GM23248 (cell line): ENCODE measurements at regions not wholly inside any gene's neighbourhood (a gene's known extent, or its start where the extent isn't known, plus 50 kb on each side); places are given as distances from the start of the nearest gene placed in this dataset.
A peak's percentile ranks its signal among the peaks of the same experiment; 100 is the strongest.

Experiments used
- DNase-seq: peaks from one replicate; pipeline ENCODE4 v3.0.0-alpha.2; 2015
- H2AFZ ChIP-seq: fragments of 200-600 bp; sonication (generic); 2 replicates; pipeline ENCODE4 v1.6.1; 2016; ENCODE audit warnings: antibody characterized with exemption
- H3F3A ChIP-seq: fragments of 200-600 bp; sonication (generic); 2 replicates; pipeline ENCODE4 v1.6.1; 2016; ENCODE audit warnings: mild to moderate bottlenecking, antibody characterized with exemption, mixed run types; ENCODE audit not compliant: insufficient read depth
- H3K27ac ChIP-seq: fragments of 200-600 bp; sonication (generic); 2 replicates; pipeline ENCODE4 v1.5.1; 2016; ENCODE audit warnings: mild to moderate bottlenecking
- H3K27me3 ChIP-seq: fragments of 200-600 bp; sonication (generic); replicated peaks from 2 replicates; pipeline ENCODE4 v1.6.1; 2016; ENCODE audit warnings: mild to moderate bottlenecking; ENCODE audit not compliant: insufficient read depth
- H3K36me3 ChIP-seq: fragments of 200-600 bp; sonication (generic); 2 replicates; pipeline ENCODE4 v1.6.1; 2016; ENCODE audit warnings: low read depth, mild to moderate bottlenecking
- H3K4me1 ChIP-seq: fragments of 200-600 bp; sonication (generic); 2 replicates; pipeline ENCODE4 v1.6.1; 2016; ENCODE audit warnings: mild to moderate bottlenecking; ENCODE audit not compliant: insufficient read depth
- H3K4me2 ChIP-seq: fragments of 200-600 bp; sonication (generic); one replicate; pipeline ENCODE4 v1.6.1; 2016; ENCODE audit warnings: mild to moderate bottlenecking; ENCODE audit not compliant: unreplicated experiment
- H3K4me3 ChIP-seq: fragments of 200-600 bp; sonication (generic); 2 replicates; pipeline ENCODE4 v1.5.1; 2016; ENCODE audit warnings: mild to moderate bottlenecking
- H3K79me2 ChIP-seq: fragments of 200-600 bp; sonication (generic); 2 replicates; pipeline ENCODE4 v1.6.1; 2016; ENCODE audit warnings: mild to moderate bottlenecking; ENCODE audit not compliant: insufficient read depth
- H3K9ac ChIP-seq: fragments of 200-600 bp; sonication (generic); 2 replicates; pipeline ENCODE4 v1.6.1; 2016; ENCODE audit warnings: mild to moderate bottlenecking
- H3K9me2 ChIP-seq: fragments of 200-600 bp; sonication (generic); 2 replicates; pipeline ENCODE4 v1.6.1; 2016; ENCODE audit warnings: mixed run types, mild to moderate bottlenecking, moderate library complexity; ENCODE audit not compliant: insufficient read depth
- H3K9me3 ChIP-seq: fragments of 200-600 bp; sonication (generic); one replicate; pipeline ENCODE4 v1.6.1; 2017; ENCODE audit warnings: low read depth
- H4K20me1 ChIP-seq: fragments of 200-600 bp; sonication (generic); 2 replicates; pipeline ENCODE4 v1.6.0; 2016; ENCODE audit not compliant: insufficient read depth
- EZH2 ChIP-seq: fragments of 200-600 bp; sonication (generic); IDR thresholded peaks from 2 replicates; pipeline ENCODE4 v1.6.1; 2018; ENCODE audit warnings: antibody characterized with exemption, mild to moderate bottlenecking; ENCODE audit not compliant: insufficient read depth, poor library complexity, severe bottlenecking
- EZH2phosphoT487 ChIP-seq: fragments of 200-600 bp; sonication (generic); IDR thresholded peaks from 2 replicates; pipeline ENCODE4 v1.6.1; 2018; ENCODE audit warnings: antibody characterized with exemption, moderate library complexity, mild to moderate bottlenecking, low read depth; ENCODE audit not compliant: insufficient read depth
- WGBS, 2 experiments: methylation state at CpG; one replicate each; pipeline ENCODE4 v1.1.6; 2015 to 2017; ENCODE audit warnings: low lambda C conversion rate in 2 of 2, low coverage in 1 of 2; ENCODE audit errors: missing lambda C conversion rate in 2 of 2; 5-methylcytosine and 5-hydroxymethylcytosine counted together
- in situ Hi-C: fragments of 300-500 bp; cut with MboI; formaldehyde crosslinking; loops from 2 replicates; pipeline ENCODE4 v1.15.0; 2020

GRCh38 chr2:223674998-223675609, 72.9 kb upstream of the SCG2 start:
- 92 to 94% methylated on average over 5 of the region's 5 CpGs for WGBS, 2 experiments
- no peaks in the 10 kb centered on the region for H3K79me2 ChIP-seq
- in situ Hi-C loops = no loop called here
- TF ChIP-seq EZH2phosphoT487 (no peak), EZH2 (no peak)
- no peaks in the 10 kb centered on the region for H4K20me1 ChIP-seq
- H3K4me2 ChIP-seq = no peak overlapping the region
- H3F3A ChIP-seq = no peaks in the 10 kb centered on the region
- no peaks in the 10 kb centered on the region for H3K36me3 ChIP-seq
- no peaks in the 10 kb centered on the region for H3K9me3 ChIP-seq
- no peaks in the 10 kb centered on the region for H3K27me3 ChIP-seq
- H3K27ac ChIP-seq = no peak overlapping the region
- H3K9me2 ChIP-seq = no peaks in the 10 kb centered on the region
- H3K4me3 ChIP-seq = no peak overlapping the region
- peak; percentile 41 for DNase-seq
- H3K9ac ChIP-seq = no peak overlapping the region
- H2AFZ ChIP-seq = no peak overlapping the region
- H3K4me1 ChIP-seq = no peaks in the 10 kb centered on the region

- no peaks in the 10 kb centered on the region for H4K20me1 ChIP-seq
- H3K36me3 ChIP-seq = no peaks in the 10 kb centered on the region
- no peak overlapping the region for H2AFZ ChIP-seq
- H3K9me2 ChIP-seq = no peaks in the 10 kb centered on the region
- H3K4me1 ChIP-seq = peaks cover 8% of the 10 kb centered on the region; the same call in 1 of the 2 replicates
- no peaks in the 10 kb centered on the region for H3F3A ChIP-seq
- H3K4me3 ChIP-seq = no peak overlapping the region
- H3K27me3 ChIP-seq = no peaks in the 10 kb centered on the region
- no peak overlapping the region for H3K9ac ChIP-seq
- no peak overlapping the region for H3K27ac ChIP-seq
- H3K9me3 ChIP-seq = no peaks in the 10 kb centered on the region
- in situ Hi-C loops = no loop called here
- no peak overlapping the region for H3K4me2 ChIP-seq
- TF ChIP-seq EZH2phosphoT487 (no peak), EZH2 (no peak)
- DNase-seq = peak; percentile 54
- no peaks in the 10 kb centered on the region for H3K79me2 ChIP-seq
- WGBS, 2 experiments = 81 to 85% methylated on average over 8 of the region's 8 CpGs
These were observed 67.5 kb upstream of the SCG2 start for GRCh38 chr2:223669453-223670225.

DNA sequence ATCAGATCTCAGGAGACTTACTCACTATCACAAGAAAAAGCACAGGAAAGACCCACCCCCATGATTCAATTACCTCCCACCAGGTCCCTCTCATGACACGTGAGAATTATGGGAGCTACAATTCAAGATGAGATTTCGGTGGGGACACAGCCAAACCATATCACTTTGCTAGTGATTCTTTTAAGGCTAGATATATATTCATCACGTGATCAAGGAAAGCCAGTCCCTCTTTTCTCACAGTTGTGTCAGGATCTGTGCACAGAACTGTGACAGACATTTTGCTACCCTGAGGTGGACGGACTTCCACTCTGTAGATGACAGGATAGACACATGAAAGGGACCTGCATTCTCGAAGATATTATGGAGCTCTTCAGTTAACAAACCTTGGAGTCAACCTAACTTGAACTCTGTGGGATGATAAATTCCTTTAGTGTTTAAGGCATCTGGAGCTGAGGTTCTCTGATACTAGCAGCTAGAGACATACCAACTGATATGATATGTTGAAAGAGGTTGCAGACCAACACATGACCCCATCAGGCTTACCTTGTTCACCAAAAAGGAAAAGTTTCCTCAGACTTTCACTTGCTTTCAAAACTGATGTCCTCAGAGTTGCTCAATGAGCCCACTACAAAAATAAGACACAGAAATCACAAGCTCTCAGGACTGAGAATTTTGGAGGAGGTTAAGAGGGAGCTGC, 66.3 kb upstream of the SCG2 start:
- no peaks in the 10 kb centered on the region for H3K36me3 ChIP-seq
- TF ChIP-seq EZH2phosphoT487 = no peak
- no peak for TF ChIP-seq EZH2
- no peak overlapping the region for H3K4me3 ChIP-seq
- 48 to 54% methylated on average over 5 of the region's 5 CpGs for WGBS, 2 experiments
- peak; percentile 25 for DNase-seq
- no peak overlapping the region for H3K9ac ChIP-seq
- no peaks in the 10 kb centered on the region for H3K9me2 ChIP-seq
- no peaks in the 10 kb centered on the region for H3F3A ChIP-seq
- H3K27me3 ChIP-seq = no peaks in the 10 kb centered on the region
- no peak overlapping the region for H3K4me2 ChIP-seq
- H2AFZ ChIP-seq = 0 out of 2 replicates have a peak overlapping the region, but pooled peaks have one; percentile 29
- no peaks in the 10 kb centered on the region for H3K79me2 ChIP-seq
- H3K4me1 ChIP-seq = peaks cover 8% of the 10 kb centered on the region; the same call in 1 of the 2 replicates
- no peaks in the 10 kb centered on the region for H3K9me3 ChIP-seq
- H4K20me1 ChIP-seq = no peaks in the 10 kb centered on the region
- in situ Hi-C loops = no loop called here
- no peak overlapping the region for H3K27ac ChIP-seq

DNA sequence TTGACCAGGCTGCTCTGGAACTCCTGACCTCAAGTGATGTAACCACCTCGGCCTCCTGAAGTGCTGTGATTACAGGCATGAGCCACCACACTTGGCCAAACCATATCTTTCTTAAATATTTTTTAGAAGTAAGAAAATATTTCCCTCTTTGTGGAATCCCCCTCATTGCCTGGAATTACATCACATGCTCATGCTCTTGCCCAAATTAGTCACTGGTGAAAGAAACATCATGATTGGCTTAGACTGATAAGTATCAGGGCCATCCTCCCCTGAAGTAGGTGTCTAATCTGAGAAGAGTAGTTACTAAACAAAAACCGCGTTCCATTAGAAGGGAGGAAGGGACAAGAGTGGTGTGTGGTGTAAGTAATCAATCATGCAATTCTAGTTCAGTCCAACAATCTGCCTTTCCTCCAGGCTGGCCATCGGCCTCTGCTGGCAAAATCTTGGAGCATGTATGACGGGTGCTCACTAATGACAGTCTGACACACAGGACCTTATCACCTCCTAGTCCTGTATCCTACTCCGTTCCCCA, 52.3 kb upstream of the SCG2 start:
- no peaks in the 10 kb centered on the region for H4K20me1 ChIP-seq
- DNase-seq = peak; percentile 40
- H3K4me1 ChIP-seq = no peaks in the 10 kb centered on the region
- H3K4me2 ChIP-seq = no peak overlapping the region
- H3K27ac ChIP-seq = no peak overlapping the region
- no peak for TF ChIP-seq EZH2phosphoT487
- no peak for TF ChIP-seq EZH2
- in situ Hi-C loops = no loop called here
- H3K27me3 ChIP-seq = no peaks in the 10 kb centered on the region
- WGBS, 2 experiments = 53 to 54% methylated on average over 6 of the region's 6 CpGs
- no peaks in the 10 kb centered on the region for H3F3A ChIP-seq
- no peaks in the 10 kb centered on the region for H3K9me2 ChIP-seq
- H3K4me3 ChIP-seq = no peak overlapping the region
- H3K36me3 ChIP-seq = no peaks in the 10 kb centered on the region
- H2AFZ ChIP-seq = no peak overlapping the region; the same call in 1 of the 2 replicates
- no peaks in the 10 kb centered on the region for H3K9me3 ChIP-seq
- no peak overlapping the region for H3K9ac ChIP-seq
- H3K79me2 ChIP-seq = no peaks in the 10 kb centered on the region
